OCI-LY3 (cell line): ENCODE measurements at regions not wholly inside any gene's neighbourhood (a gene's known extent, or its start where the extent isn't known, plus 50 kb on each side); places are given as distances from the start of the nearest gene placed in this dataset.

Experiments used
- H2AFZ ChIP-seq: fragments of 200-600, 300-600 bp; shearing (Covaris generic); 2 replicates; pipeline ENCODE4 v1.6.0; 2014; ENCODE audit warnings: antibody characterized with exemption, low read depth, low read length
- H3K27ac ChIP-seq: fragments of 200-600, 300-600 bp; sonication (generic); 2 replicates; pipeline ENCODE4 v1.5.1; 2014; ENCODE audit warnings: mild to moderate bottlenecking, low read length, moderate library complexity, mixed read lengths
- H3K27me3 ChIP-seq: fragments of 200-600, 300-600 bp; sonication (generic); 2 replicates; pipeline ENCODE4 v1.6.1; 2014; ENCODE audit warnings: low read depth, low read length, mixed read lengths
- H3K36me3 ChIP-seq: fragments of 200-600, 300-600 bp; sonication (generic); replicated peaks from 2 replicates; pipeline ENCODE3; 2014; ENCODE audit warnings: low read depth, low read length, mixed read lengths
- H3K4me1 ChIP-seq: fragments of 300-600, 200-600 bp; sonication (generic); 2 replicates; pipeline ENCODE4 v1.6.1; 2014; ENCODE audit warnings: low read length, mixed read lengths
- H3K4me2 ChIP-seq: fragments of 200-600, 300-600 bp; sonication (generic); 2 replicates; pipeline ENCODE4 v1.6.1; 2014; ENCODE audit warnings: low read length, mixed read lengths
- H3K4me3 ChIP-seq: fragments of 300-600, 200-600 bp; sonication (generic); 2 replicates; pipeline ENCODE4 v1.5.1; 2014; ENCODE audit warnings: antibody characterized with exemption, mild to moderate bottlenecking, low read length, moderate library complexity
- H3K79me2 ChIP-seq: fragments of 300-600, 200-600 bp; shearing (Covaris generic); 2 replicates; pipeline ENCODE4 v1.6.1; 2014; ENCODE audit warnings: mild to moderate bottlenecking, low read length, mixed read lengths
- H3K9ac ChIP-seq: fragments of 300-600, 200-600 bp; shearing (Covaris generic); 2 replicates; pipeline ENCODE4 v1.6.0; 2014; ENCODE audit warnings: mild to moderate bottlenecking, low read length, moderate library complexity
- H3K9me3 ChIP-seq: fragments of 200-600, 300-600 bp; shearing (Covaris generic); 2 replicates; pipeline ENCODE4 v1.6.1; 2014; ENCODE audit warnings: low read length, mixed read lengths; ENCODE audit not compliant: insufficient read depth
- H4K20me1 ChIP-seq: fragments of 200-600, 300-600 bp; sonication (generic); 2 replicates; pipeline ENCODE4 v1.6.1; 2016; ENCODE audit warnings: low read length, mixed read lengths; ENCODE audit not compliant: insufficient read depth
- EZH2phosphoT487 ChIP-seq: fragments of 200-600 bp; shearing (Covaris generic); IDR thresholded peaks from 2 replicates; pipeline ENCODE4 v1.6.1; 2018; ENCODE audit warnings: antibody characterized with exemption, mixed run types, low read depth
- TF ChIP-seq, protein P1 (sequence below): fragments of 200-600, 300-600 bp; sonication (generic); IDR thresholded peaks from 2 replicates; pipeline ENCODE4 v1.5.1; 2014; ENCODE audit warnings: antibody characterized with exemption, low read length, low read depth

DNA sequence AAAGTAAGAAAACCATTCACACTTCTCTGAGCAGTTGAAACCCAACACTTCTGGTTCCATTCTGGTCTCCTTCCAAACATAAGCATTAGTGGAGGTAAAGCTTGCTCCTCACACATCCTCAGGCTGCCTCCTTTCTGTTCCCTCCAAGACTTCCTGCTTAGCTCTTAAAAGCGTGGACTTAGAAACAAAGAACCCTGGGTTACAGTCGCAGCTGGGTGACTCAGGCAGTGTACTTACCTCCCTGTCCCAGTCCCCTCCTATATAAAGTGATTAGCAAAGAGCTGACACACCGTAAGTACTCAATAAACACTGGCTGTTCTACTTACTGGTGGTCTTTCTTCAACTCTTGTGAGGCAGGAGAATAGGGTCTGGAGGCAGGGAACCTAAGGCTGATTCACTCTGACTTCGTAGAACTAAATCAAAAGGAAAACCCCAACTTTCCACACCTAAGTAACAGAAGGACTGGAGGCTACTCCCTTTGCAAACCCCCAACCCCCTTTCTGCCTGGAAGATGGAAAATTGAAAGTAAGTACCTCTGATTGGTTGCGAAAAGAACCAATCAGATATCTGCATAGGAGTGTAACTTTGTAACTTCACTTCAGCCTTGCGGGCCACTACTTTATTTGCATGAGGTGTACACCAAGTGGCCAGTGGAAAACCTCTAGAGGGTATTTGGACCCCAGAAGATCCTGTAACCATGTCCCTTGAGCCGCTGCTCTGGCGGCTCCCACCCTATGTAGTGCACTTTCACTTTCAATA is 165.4 kb downstream of the SUCLA2 start:
- peak overlapping the region; percentile 19; the same call in 1 of the 2 replicates for H3K9ac ChIP-seq
- H3K4me3 ChIP-seq, result peak overlapping the region; percentile 71
- no peak overlapping the region for H3K27ac ChIP-seq
- H3K4me2 ChIP-seq, result peak overlapping the region; percentile 65
- peak overlapping the region; percentile 90 for H2AFZ ChIP-seq
- no peaks in the 10 kb centered on the region for H3K36me3 ChIP-seq
- H3K9me3 ChIP-seq, result no peaks in the 10 kb centered on the region
- peaks cover 11% of the 10 kb centered on the region; the same call in 1 of the 2 replicates for H3K4me1 ChIP-seq
- TF ChIP-seq, protein P1, sequence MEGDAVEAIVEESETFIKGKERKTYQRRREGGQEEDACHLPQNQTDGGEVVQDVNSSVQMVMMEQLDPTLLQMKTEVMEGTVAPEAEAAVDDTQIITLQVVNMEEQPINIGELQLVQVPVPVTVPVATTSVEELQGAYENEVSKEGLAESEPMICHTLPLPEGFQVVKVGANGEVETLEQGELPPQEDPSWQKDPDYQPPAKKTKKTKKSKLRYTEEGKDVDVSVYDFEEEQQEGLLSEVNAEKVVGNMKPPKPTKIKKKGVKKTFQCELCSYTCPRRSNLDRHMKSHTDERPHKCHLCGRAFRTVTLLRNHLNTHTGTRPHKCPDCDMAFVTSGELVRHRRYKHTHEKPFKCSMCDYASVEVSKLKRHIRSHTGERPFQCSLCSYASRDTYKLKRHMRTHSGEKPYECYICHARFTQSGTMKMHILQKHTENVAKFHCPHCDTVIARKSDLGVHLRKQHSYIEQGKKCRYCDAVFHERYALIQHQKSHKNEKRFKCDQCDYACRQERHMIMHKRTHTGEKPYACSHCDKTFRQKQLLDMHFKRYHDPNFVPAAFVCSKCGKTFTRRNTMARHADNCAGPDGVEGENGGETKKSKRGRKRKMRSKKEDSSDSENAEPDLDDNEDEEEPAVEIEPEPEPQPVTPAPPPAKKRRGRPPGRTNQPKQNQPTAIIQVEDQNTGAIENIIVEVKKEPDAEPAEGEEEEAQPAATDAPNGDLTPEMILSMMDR, result no peak
- no peak for TF ChIP-seq EZH2phosphoT487
- no peaks in the 10 kb centered on the region for H3K79me2 ChIP-seq
- no peaks in the 10 kb centered on the region for H4K20me1 ChIP-seq
- H3K27me3 ChIP-seq, result no peaks in the 10 kb centered on the region

DNA sequence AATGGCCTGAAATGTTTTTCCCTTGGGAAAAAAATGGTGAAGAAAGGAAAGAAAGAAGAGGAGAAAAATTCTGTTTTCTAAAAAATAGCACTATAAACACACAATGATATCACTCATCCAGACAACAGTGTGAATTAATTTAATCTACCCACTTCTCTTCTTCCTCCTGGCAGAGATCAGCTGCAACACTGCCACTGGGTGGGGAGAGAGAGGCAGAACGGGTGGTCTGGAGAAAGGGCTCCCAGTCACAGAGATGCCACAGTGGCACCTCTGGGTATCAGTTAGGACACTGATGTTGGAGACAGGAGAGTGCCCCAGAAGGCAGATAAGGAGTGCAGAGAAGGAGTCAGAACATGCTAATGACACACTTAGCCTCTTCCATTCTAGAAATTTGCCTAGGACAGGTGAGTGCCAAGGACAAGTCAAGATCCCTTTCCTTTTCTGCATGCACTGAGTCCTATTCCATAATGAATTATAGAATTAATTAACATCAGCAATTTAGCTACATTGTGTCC is 168.6 kb downstream of the SUCLA2 start:
- Histone ChIP-seq H3K27me3 (no peaks in the 10 kb centered on the region), H3K4me1 (peaks cover 8% of the 10 kb centered on the region; the same call in 1 of the 2 replicates), H3K4me2 (no peak overlapping the region), H3K36me3 (no peaks in the 10 kb centered on the region), H3K9ac (no peak overlapping the region), H4K20me1 (no peaks in the 10 kb centered on the region), H3K4me3 (no peak overlapping the region), H3K27ac (no peak overlapping the region), H2AFZ (no peak overlapping the region), H3K9me3 (no peaks in the 10 kb centered on the region), H3K79me2 (no peaks in the 10 kb centered on the region)
- TF ChIP-seq, protein P1, result peak; percentile 34
- TF ChIP-seq EZH2phosphoT487, result no peak

DNA sequence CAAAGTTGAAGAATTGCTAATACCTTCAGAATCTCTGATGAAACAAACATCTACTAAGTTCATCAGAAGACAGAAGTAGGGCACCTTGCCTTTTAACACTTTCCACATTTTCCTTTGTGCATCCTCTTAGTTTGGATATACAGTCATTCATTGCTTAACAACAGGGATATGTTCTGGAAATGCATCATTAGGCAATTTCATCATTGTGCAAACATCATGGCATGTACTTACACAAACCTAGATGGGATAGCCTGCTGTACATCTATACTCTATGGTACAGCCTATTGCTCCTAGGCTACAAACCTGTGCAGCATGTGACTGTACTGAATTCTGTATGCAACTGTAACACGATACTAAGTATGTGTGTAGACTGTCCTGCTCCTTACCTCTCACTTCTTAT is 169.8 kb downstream of the SUCLA2 start:
- no peak overlapping the region for H2AFZ ChIP-seq
- no peaks in the 10 kb centered on the region for H4K20me1 ChIP-seq
- no peaks in the 10 kb centered on the region for H3K27me3 ChIP-seq
- no peaks in the 10 kb centered on the region for H3K79me2 ChIP-seq
- H3K9me3 ChIP-seq, result no peaks in the 10 kb centered on the region
- no peaks in the 10 kb centered on the region for H3K36me3 ChIP-seq
- no peak overlapping the region for H3K9ac ChIP-seq
- H3K4me3 ChIP-seq, result no peak overlapping the region
- no peak overlapping the region for H3K4me2 ChIP-seq
- H3K4me1 ChIP-seq, result peaks cover 8% of the 10 kb centered on the region; the same call in 1 of the 2 replicates
- no peak overlapping the region for H3K27ac ChIP-seq
- TF ChIP-seq EZH2phosphoT487, result no peak
- TF ChIP-seq, protein P1, result no peak

DNA sequence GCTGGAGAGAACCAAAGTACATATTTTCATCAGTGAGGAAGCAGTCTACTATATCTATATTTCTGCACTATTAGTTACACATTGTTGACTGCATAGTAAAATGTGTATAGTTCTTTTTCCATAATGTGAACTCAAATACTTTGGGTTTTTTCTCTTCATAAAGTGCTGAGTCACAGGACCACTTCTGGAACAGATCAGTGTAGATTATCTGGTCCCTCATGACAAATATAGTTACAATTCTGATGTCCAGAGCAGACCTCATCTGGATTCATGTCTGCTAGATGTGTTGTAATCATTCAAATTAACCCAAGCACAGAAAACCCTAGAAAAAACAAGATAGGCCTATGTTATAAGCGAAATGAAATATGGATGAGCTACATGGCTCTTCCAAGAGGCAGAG is 171.4 kb downstream of the SUCLA2 start:
- H3K36me3 ChIP-seq, result peaks cover 12% of the 10 kb centered on the region
- H3K4me2 ChIP-seq, result no peak overlapping the region
- H4K20me1 ChIP-seq, result no peaks in the 10 kb centered on the region
- TF ChIP-seq, protein P1, result no peak
- no peak for TF ChIP-seq EZH2phosphoT487
- no peaks in the 10 kb centered on the region for H3K79me2 ChIP-seq
- H3K4me1 ChIP-seq, result no peaks in the 10 kb centered on the region
- H3K9ac ChIP-seq, result no peak overlapping the region
- H3K4me3 ChIP-seq, result no peak overlapping the region
- H3K9me3 ChIP-seq, result peaks cover 15% of the 10 kb centered on the region; the same call in 1 of the 2 replicates
- H3K27me3 ChIP-seq, result no peaks in the 10 kb centered on the region
- H3K27ac ChIP-seq, result no peak overlapping the region
- no peak overlapping the region for H2AFZ ChIP-seq
